ENCODE measurements at regions not wholly inside any gene's neighbourhood (a gene's known extent, or its start where the extent isn't known, plus 50 kb on each side); places are given as distances from the start of the nearest gene placed in this dataset.
"Not testable (repeated sequence)": the region's sequence is repeated elsewhere in the genome, so short reads cannot be mapped to it uniquely, and the experiment has no call there.

DNA sequence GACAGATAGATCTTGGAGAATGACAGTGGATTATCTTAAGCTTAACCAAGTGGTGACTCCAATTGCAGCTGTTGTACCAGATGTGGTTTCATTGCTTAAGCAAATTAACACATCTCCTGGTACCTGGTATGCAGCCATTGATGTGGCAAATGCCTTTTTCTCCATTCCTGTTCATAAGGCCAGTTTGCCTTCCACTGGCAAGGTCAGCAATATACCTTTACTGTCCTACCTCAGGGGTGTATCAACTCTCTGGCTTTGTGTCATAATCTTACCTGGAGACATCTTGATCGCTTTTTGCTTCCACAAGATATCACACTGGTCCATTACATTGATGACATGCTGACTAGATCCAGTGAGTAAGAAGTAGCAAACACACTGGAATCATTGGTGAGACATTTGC is 86.3 kb upstream of the RANBP6 start:
- BruUV-seq (replicated peaks); intact Hi-C loops (cut with micrococcal nuclease; ENCODE audit: unreplicated experiment): not testable (repeated sequence)

DNA sequence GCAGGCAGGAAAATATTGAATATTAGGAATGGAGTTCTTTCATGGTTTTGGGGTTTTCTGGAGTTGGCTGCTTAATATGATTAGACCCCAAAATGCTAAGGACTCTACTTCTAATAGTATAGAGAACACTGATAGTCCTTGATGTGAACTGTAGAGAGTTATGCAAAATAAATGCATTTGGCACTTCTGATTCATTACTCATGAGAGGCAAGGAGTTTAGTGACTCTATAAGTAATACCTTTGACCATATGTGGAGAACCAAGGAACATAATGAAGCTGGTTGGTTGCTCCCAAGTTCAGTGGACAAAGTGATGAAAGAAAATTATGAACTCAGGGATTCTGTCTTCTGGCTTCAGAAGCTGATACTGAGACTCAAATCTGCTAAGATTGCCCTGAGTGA is 83.9 kb upstream of the RANBP6 start:
- H3K79me2 ChIP-seq (ENCODE audit: insufficient read depth, low read depth, low read length); H4K20me1 ChIP-seq (ENCODE audit: insufficient read depth, low read length); DNase-seq (ENCODE audit: low spot score); H3K4me3 ChIP-seq (ENCODE audit: low read depth, low read length, poor library complexity, severe bottlenecking); H3K4me1 ChIP-seq (ENCODE audit: insufficient read depth, low read length, poor library complexity, severe bottlenecking); H2AFZ ChIP-seq (ENCODE audit: low read length); H3K4me2 ChIP-seq (ENCODE audit: low read length); BruUV-seq (replicated peaks); CTCF ChIA-PET (ENCODE audit: unreplicated experiment); intact Hi-C loops (cut with micrococcal nuclease; ENCODE audit: unreplicated experiment); H3K27ac ChIP-seq (ENCODE audit: low read depth, low read length, poor library complexity, severe bottlenecking); H3K36me3 ChIP-seq (ENCODE audit: insufficient read depth, low read length); H3K9me2 ChIP-seq (ENCODE audit: insufficient read depth, low read length); H3K9me3 ChIP-seq (ENCODE audit: low read length): not testable (repeated sequence)
- POLR2A ChIA-PET, result interaction anchor here (0.6 to 1.2 kb wide), 2 partner anchors 9 to 190 kb away, joined by 3 read pairs; no protein-coding TSS in a partner anchor

More for the DNA sequence above, 86.3 kb upstream of the RANBP6 start:
- H2AFZ ChIP-seq (ENCODE audit: low read length); H3K4me1 ChIP-seq (ENCODE audit: insufficient read depth, low read length, poor library complexity, severe bottlenecking); H4K20me1 ChIP-seq (ENCODE audit: insufficient read depth, low read length); POLR2A ChIA-PET; H3K79me2 ChIP-seq (ENCODE audit: insufficient read depth, low read depth, low read length); H3K9me3 ChIP-seq (ENCODE audit: low read length); H3K27ac ChIP-seq (ENCODE audit: low read depth, low read length, poor library complexity, severe bottlenecking); CTCF ChIA-PET (ENCODE audit: unreplicated experiment); H3K36me3 ChIP-seq (ENCODE audit: insufficient read depth, low read length); H3K9me2 ChIP-seq (ENCODE audit: insufficient read depth, low read length); H3K4me3 ChIP-seq (ENCODE audit: low read depth, low read length, poor library complexity, severe bottlenecking); DNase-seq (ENCODE audit: low spot score); H3K4me2 ChIP-seq (ENCODE audit: low read length): not testable (repeated sequence)

DNA sequence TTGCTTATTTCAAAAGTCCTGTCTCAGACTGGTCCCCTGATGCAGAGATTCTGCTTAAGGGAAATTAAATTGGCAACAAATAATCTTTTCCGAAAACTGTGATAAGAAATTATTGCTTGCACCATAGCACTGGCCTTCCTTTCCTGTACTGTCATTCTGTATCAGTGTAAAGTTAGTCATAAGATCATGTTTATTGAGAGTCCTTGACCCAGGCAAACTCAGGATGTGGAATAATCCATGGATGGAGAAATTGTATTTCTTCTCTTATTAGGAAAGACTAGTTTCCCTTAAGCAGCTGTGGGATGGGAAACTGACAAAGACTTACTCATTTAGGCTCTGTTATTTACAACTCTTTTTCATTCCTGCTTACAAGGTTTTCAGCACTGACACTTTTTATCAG is 83.0 kb upstream of the RANBP6 start:
- Histone ChIP-seq H2AFZ (ENCODE audit: low read length) (no peak overlapping the region), H3K9me2 (ENCODE audit: insufficient read depth, low read length) (no peaks in the 10 kb centered on the region), H3K9me3 (ENCODE audit: low read length) (no peaks in the 10 kb centered on the region), H3K4me2 (ENCODE audit: low read length) (no peak overlapping the region), H3K4me1 (ENCODE audit: insufficient read depth, low read length, poor library complexity, severe bottlenecking) (no peaks in the 10 kb centered on the region), H4K20me1 (ENCODE audit: insufficient read depth, low read length) (no peaks in the 10 kb centered on the region), H3K36me3 (ENCODE audit: insufficient read depth, low read length) (no peaks in the 10 kb centered on the region), H3K4me3 (ENCODE audit: low read depth, low read length, poor library complexity, severe bottlenecking) (no peak overlapping the region), H3K79me2 (ENCODE audit: insufficient read depth, low read depth, low read length) (no peaks in the 10 kb centered on the region), H3K27ac (ENCODE audit: low read depth, low read length, poor library complexity, severe bottlenecking) (no peak overlapping the region)
- no peak for DNase-seq (ENCODE audit: low spot score)
- intact Hi-C loops (cut with micrococcal nuclease; ENCODE audit: unreplicated experiment), result no loop called here
- CTCF ChIA-PET (ENCODE audit: unreplicated experiment), result no interaction called here
- TF ChIP-seq EZH2phosphoT487 (IDR thresholded peaks at IDR 0.05; ENCODE audit: borderline replicate concordance, low read depth, low read length), result no peak
- TF ChIP-seq, protein P1, sequence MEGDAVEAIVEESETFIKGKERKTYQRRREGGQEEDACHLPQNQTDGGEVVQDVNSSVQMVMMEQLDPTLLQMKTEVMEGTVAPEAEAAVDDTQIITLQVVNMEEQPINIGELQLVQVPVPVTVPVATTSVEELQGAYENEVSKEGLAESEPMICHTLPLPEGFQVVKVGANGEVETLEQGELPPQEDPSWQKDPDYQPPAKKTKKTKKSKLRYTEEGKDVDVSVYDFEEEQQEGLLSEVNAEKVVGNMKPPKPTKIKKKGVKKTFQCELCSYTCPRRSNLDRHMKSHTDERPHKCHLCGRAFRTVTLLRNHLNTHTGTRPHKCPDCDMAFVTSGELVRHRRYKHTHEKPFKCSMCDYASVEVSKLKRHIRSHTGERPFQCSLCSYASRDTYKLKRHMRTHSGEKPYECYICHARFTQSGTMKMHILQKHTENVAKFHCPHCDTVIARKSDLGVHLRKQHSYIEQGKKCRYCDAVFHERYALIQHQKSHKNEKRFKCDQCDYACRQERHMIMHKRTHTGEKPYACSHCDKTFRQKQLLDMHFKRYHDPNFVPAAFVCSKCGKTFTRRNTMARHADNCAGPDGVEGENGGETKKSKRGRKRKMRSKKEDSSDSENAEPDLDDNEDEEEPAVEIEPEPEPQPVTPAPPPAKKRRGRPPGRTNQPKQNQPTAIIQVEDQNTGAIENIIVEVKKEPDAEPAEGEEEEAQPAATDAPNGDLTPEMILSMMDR (conservative IDR thresholded peaks at IDR 0.05; ENCODE audit: low read length), result no peak
- POLR2A ChIA-PET, result interaction anchor here (0.6 kb wide), 1 partner anchor 1530 kb away, joined by 3 read pairs; no protein-coding TSS in a partner anchor
- no TSS peak for BruUV-seq (replicated peaks)

DNA sequence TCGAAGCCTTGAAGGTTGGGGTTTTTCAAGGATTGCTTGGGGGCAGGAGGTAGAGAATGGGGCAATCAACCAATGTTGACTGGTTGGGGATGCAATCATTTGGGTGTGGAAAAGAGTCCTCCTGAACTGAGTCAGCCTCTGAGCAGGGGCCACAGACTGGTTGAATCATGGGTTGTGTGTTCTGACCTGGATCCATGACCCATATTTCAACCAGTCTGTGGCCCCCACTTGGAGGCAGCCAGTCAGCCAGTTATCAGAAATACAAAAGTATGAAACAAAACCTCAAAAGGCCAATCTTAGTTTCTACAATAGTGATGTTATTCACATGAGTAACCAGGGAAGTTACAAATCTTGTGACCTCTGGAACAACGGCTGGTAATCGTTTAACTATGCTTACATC is 81.4 kb upstream of the RANBP6 start:
- Histone ChIP-seq H4K20me1 (ENCODE audit: insufficient read depth, low read length) (no peaks in the 10 kb centered on the region), H3K9me2 (ENCODE audit: insufficient read depth, low read length) (no peaks in the 10 kb centered on the region), H3K4me3 (ENCODE audit: low read depth, low read length, poor library complexity, severe bottlenecking) (no peak overlapping the region), H3K9me3 (ENCODE audit: low read length) (no peaks in the 10 kb centered on the region), H2AFZ (ENCODE audit: low read length) (no peak overlapping the region), H3K27ac (ENCODE audit: low read depth, low read length, poor library complexity, severe bottlenecking) (no peak overlapping the region), H3K4me1 (ENCODE audit: insufficient read depth, low read length, poor library complexity, severe bottlenecking) (no peaks in the 10 kb centered on the region), H3K79me2 (ENCODE audit: insufficient read depth, low read depth, low read length) (no peaks in the 10 kb centered on the region), H3K4me2 (ENCODE audit: low read length) (no peak overlapping the region), H3K36me3 (ENCODE audit: insufficient read depth, low read length) (no peaks in the 10 kb centered on the region)
- no TSS peak for BruUV-seq (replicated peaks)
- TF ChIP-seq, protein P1 (conservative IDR thresholded peaks at IDR 0.05; ENCODE audit: low read length), result no peak
- TF ChIP-seq EZH2phosphoT487 (IDR thresholded peaks at IDR 0.05; ENCODE audit: borderline replicate concordance, low read depth, low read length), result no peak
- ChIA-PET POLR2A (no interaction called here), CTCF (ENCODE audit: unreplicated experiment) (no interaction called here)
- no peak for DNase-seq (ENCODE audit: low spot score)
- intact Hi-C loops (cut with micrococcal nuclease; ENCODE audit: unreplicated experiment), result no loop called here
